ENCODE measurements at regions not wholly inside any gene's neighbourhood (a gene's known extent, or its start where the extent isn't known, plus 50 kb on each side); places are given as distances from the start of the nearest gene placed in this dataset.
"Not testable (repeated sequence)": the region's sequence is repeated elsewhere in the genome, so short reads cannot be mapped to it uniquely, and the experiment has no call there.

DNA sequence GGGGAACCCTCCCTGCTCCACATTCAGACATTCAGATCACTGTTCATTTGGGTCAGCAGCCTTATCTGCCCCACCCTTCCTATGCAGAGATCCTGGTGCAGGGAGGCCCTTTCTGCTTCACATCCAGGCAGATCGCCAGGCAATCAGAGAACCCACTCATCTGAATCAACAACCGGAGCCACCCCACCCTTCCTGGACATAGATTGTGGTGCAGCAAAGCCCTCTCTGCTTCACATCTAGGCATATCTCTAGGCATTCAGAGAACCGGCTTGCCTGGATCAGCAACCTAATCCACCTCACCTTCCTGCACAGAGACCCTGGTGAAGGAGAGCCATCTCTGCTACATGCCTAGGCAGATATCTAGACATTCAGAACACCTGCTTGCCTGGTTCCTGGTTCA lies 184.5 kb upstream of the CNTNAP5 start:
- DNase-seq = no peak

- no peak for DNase-seq
Measured at GRCh38 chr2:123851281-123851680, 173.8 kb upstream of the CNTNAP5 start.

DNA sequence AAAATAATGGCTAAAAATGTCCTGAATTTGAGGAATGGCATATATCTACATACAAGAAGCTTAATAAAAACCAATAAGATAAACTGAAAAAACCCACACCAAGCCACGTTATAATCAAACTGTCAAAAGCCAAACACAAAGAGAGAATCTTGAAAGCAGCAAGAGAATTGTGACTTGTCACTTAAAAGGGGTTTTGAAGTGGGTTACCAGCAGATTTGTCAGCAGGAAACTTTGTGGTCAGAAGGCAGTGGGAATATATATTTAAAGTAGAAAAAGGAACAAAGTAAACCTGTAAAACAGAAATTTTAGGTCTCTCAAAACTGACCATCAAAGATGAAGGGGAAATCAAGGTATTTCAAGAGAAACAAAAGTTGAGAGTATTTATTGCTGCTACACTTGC lies 171.9 kb upstream of the CNTNAP5 start:
- DNase-seq = no peak

- DNase-seq = not testable (repeated sequence)
Measured at GRCh38 chr2:123859031-123859430, 166.1 kb upstream of the CNTNAP5 start.

DNA sequence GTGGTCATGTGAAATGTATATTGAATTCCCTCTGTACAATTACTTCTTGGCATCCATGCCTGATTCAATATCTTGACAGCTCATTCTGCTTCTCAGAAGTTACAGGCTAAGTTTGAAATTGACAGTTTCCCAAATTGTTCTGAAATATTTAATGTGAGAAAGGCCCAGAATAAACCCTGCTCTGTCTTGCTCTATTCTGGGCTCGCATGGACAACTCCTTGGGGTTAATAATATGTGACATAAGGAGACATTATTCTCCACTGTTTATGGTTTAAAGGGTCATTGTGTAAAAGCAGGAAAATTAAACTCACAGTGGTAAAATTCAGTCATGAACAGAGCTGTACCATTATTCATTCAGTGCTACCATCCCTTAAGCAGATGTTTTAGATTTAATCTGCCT lies 160.7 kb upstream of the CNTNAP5 start:
- DNase-seq = no peak

DNA sequence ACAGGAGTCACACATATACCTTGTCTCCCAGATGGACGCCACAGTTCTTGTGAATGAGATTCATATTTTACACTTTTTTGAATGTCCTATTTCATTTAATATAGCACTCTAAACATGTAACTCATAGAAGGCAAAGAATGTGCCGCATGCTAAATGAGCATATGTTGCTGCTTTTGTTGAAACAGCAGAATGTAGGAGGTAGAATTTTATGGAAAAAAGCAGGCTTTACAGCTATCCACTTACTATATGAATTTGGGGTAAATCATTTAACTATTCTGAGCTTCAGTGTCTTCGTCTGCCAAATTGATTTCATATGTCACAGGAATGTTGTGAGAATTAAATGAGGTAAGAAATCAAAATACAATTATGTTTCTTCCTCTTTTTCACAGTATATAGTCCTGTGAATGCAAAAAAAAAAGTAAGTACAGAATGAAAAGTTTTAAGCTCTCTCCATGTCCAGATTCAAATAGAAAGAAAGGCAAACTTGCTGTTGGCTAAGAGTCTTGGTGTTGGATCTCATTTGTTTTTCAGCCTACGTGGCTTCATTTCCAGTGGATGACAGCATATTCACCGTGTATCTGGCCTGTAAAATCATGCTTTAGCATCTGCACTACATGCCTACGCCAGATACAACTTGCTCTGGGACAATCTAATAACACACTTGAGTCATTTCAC lies 154.7 kb upstream of the CNTNAP5 start:
- DNase-seq = no peak

DNA sequence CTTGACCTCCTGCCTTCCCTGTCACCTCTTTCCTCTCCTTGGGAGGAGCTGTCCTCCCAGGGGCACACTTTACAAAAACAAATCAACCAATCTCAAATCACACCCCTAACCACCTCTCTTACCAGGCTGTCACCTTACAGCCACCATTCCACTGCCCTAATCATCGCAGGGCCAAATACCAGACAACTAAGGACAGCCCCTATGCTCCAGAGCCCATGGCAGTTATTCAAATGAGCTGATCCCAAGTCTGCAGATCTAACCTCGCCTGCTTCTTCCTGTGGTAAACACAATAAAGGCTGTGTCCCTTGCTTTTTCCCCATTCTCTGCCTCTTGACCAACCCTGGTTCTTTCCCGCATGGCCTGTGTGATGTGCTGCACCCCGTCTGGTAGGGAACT lies 154.2 kb upstream of the CNTNAP5 start:
- no peak for DNase-seq

DNA sequence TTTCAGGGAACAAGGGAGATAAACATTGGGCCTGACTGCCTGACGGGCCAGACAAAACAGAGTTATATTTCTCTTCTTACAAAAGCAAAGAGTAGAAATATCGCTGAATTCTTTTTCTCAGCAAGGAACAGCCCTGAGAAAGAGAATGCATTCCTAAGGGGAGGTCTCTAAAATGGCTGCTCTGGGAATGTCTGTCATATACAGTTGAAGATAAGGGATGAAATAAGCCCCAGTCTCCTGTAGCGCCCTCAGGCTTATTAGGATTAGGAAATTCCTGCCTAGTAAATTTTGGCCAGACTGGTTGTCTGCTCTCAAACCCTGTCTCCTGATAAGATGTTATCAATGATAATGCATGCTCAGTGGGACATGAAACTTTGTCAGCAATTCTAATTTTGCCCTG lies 134.9 kb upstream of the CNTNAP5 start:
- DNase-seq = no peak

GRCh38 chr2:123894167-123894566 lies 130.9 kb upstream of the CNTNAP5 start:
- DNase-seq = no peak

DNA sequence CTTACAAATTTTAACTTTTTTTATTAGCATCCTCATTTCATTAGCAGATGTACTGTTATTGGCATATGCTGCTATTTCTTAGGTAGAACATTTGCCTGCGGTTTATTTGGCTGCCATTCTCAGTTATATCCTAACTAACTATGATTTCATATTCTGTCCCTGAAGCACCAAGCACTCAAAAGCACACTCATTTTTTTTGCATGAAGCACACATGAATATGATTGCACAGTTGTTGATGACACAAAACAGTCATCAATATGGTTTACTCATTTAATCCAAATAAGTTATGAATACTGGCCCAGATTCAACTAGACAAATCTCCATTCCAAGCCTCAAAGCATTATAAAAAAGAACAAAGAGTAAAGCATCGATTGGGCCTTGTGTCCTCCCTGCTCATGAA lies 129.4 kb upstream of the CNTNAP5 start:
- DNase-seq = no peak

GRCh38 chr2:123901256-123901655 lies 123.8 kb upstream of the CNTNAP5 start:
- no peak for DNase-seq

DNA sequence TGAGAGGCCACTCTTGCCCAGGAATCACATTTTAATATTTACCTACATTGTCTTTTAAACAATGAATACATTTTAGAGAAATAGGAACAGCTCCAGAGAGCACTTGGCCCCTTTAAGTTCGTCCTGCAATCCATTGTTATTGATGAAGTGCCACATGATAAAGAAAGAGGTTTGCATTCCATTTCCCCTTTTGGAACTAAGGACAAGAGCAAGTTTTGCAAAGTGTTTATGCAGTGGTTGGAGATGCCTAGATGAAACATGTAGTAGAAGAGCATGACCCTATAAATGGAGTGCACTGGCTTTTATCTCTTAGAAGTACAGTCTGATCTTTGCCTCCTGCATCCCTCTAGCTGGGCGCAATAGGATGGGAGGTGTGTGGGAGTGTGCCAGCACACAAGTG lies 118.7 kb upstream of the CNTNAP5 start:
- no peak for DNase-seq

GRCh38 chr2:123908522-123908921 lies 116.6 kb upstream of the CNTNAP5 start:
- DNase-seq = no peak

DNA sequence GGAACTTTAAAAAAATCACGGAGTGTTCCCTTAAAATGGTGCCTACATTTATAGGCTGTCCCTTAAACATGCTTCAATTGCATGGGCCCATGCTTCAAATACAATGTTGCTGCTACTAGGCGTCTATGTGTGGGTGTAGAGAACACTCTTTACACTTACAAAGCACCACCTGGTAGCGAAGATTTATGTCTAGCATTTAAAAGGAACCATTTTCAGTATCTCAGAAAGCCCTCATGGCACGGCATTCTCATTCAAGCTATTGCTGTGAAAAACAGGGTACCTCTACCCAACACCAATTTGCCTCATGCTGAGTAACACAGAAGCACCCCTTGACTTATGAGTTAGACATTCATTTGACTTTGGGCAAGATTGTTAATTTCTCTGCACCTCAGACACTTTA lies 112.9 kb upstream of the CNTNAP5 start:
- DNase-seq = no peak

DNA sequence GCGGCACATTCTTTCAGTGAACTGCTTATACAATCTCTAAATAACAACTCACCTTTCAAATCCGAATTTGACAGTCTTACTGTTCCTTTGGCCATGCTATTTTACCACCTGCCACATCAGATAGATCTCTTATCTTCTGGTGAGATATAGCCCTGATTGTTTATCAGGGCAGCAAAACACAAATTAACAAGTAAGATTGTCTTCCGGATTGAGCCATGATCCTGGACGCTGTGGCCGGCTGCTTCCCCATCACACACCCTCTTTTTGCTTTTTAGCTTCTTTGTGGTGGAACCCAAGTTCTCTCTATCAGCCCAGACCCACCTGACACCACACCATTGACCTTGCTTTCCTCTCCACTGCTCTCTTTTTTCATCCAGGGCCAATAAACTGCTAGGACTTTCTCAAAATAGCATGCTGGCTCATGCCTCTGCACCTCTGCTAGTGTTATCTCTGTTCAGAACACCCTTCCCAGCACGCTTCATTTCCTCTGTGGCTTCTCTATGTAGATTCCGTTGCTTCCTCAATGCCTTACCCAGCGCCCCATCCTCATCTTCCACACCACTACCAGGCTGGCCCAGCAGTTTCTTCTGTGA lies 111.8 kb upstream of the CNTNAP5 start:
- no peak for DNase-seq

DNA sequence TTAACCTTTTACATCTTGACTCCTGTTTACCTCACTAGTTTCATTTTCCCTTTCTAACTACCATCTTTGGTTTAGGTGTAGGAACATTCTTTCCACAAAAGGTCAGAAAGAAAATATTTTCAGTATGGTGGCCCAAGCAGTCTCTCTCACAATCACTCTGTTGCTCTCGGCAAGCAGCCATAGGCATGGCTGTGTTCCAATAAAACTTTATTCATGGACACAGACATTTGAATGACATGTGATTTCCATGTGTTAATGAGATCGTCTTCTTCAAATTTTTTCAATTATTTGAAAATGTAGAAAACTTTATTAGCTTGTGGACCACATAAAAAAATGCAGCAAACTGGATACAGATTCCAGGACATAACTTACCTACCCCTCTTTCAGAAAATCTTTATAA lies 109.7 kb upstream of the CNTNAP5 start:
- no peak for DNase-seq

GRCh38 chr2:123916051-123916450 lies 109.0 kb upstream of the CNTNAP5 start:
- DNase-seq = no peak

- no peak for DNase-seq
Measured at GRCh38 chr2:123916531-123916930, 108.6 kb upstream of the CNTNAP5 start.

DNA sequence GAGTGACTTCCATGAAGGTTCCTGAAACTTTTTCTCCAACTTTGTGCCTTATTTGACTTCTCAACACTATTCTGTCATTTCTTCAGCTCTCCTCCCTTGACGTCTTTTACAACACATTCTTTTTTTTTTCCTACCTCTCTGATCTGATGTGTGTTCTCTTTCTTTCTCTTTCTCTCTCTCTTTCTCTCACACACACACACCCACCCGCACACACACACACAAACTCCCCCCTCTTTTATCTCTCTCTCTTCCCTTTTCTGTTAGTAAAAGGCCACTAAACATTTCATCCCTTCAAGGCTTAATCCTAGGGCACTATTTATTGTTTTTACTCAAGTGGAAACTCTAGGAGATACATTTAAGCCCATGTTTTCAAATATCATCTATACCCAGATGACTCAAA lies 107.8 kb upstream of the CNTNAP5 start:
- DNase-seq = no peak

GRCh38 chr2:123928358-123928757 lies 96.7 kb upstream of the CNTNAP5 start:
- no peak for DNase-seq

GRCh38 chr2:123935405-123935804 lies 89.7 kb upstream of the CNTNAP5 start:
- no peak for DNase-seq

DNA sequence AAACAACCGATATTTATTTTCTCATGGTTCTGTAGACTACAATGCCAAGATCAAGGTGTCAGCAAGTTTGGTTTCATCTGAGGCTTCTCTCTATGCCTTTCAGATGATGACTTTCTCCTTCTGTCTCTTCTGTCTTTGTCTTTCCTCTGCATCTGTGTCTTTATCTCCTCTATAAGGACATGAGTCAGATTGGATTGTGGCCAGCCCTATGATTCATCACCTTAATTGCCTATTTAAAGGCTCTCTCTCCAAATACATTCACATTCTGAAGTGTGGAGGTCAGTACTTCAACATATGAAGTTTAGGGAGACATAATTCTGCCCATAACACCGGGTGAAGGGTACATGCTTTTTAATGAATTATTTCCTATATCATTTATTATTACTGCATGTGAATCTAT lies 71.2 kb upstream of the CNTNAP5 start:
- DNase-seq = no peak

GRCh38 chr2:123958011-123958410 lies 67.1 kb upstream of the CNTNAP5 start:
- DNase-seq = no peak

DNA sequence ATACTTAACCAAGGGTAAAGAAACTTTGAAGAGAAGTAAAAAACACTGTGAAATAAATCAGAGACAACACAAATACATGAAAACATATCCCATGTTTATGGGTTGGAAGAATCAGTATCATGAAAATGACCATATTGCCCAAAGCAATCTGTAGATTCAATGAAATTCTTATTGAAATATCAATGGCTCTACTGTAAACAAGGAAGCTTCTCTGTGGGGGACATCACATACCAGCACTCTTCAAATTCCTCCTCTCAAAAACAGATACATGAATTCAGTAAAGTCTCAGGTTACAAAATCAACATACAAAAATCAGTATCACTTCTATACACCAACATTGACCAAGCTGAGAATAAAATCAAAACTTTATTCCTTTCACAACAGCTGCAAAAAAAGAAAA lies 63.5 kb upstream of the CNTNAP5 start:
- no peak for DNase-seq
